NCI-H524 treated with DMSO at 0.1 percent for 48 hours (cell line): ENCODE measurements at regions not wholly inside any gene's neighbourhood (a gene's known extent, or its start where the extent isn't known, plus 50 kb on each side); places are given as distances from the start of the nearest gene placed in this dataset.

ENCODE experiments used
- DNase-seq: peaks from one replicate; lab custom pipeline; 2025; lab: John Stamatoyannopoulos, UW

DNA sequence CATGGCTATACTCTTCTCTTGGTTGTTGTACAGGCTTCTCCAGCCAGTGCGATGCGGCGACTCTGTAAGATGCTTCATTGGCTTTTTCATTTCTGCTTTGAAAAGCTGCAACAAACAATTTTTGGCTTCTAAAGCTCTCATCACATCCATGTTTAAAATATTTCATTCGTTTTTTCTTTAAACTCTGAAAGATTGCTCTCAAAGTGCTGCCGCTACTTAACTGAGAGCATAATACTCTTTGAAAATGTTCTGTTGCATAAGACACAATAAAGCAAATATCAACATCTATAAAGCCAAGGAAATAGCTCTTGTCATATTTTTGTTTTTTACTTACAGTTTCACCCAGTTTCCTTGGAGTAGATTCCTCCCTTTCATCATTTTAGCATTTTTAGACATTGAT lies 468.3 kb downstream of the TBC1D22A start:
- DNase-seq = no peak

DNA sequence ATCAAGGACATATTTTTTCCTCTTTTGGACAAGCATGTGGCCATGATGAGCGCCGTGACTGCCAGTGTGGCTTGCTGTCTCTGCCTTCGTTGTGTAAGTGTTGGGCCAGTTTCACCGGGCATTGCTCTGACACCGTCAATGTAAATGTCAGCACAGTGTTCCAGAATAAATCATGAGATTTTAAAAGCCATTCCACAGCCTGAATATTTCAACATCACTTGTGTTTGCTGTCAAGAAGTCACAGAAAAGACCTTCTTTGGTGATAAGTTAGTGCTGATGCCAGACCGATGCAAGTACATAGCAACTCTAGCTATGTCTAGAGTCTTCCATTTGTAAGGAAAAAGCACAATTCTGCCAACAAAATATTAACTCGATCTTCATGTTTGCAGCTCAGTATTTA lies 467.8 kb downstream of the TBC1D22A start:
- no peak for DNase-seq

- no peak for DNase-seq
Measured at GRCh38 chr22:47228767-47229166, 466.3 kb downstream of the TBC1D22A start.

DNA sequence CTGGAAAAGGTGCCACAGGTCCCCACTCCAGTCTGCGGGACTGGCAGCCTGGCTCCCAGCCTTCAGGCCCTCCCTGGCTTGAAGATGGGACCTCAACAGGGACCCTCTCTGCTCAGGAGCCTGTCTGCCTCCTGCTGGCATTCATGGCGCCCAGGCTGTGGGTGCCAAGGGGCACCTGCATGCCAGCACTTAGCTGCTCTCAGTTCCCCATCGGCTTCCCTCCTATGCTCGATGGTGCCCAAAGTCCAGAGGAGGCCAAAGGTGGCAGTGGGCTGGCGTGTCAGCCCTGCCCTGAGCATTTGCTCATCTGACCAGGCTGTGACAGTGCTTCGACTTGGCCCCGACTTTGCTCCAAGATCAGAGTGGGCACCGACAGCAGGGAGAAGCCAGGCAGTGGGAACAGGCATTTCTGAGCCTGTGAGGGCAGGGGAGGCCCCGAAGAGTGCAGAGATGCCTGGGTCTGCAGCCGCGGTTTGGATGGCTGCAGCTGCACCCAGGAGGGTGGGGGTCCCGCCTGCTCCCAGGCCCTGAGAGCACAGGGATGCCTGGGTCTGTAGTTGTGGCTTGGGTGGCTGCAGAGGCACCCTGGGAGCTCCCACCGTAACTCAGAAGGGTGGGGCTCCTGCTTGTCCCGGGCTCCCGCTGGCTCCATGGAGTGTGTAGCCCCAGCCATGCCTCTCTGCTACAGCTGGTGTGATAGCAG lies 463.6 kb downstream of the TBC1D22A start:
- DNase-seq = no peak

GRCh38 chr22:47225080-47225930 lies 462.9 kb downstream of the TBC1D22A start:
- DNase-seq = no peak
